GM12878 (cell line): ENCODE measurements at regions not wholly inside any gene's neighbourhood (a gene's known extent, or its start where the extent isn't known, plus 50 kb on each side); places are given as distances from the start of the nearest gene placed in this dataset.

ENCODE experiments used
- ATAC-seq: fragments of 200-7000 bp; cut with Tn5 transposase; 3 replicates; pipeline ENCODE4 v1.9.1; 2020; ENCODE audit warnings: mild to moderate bottlenecking, moderate library complexity
- BruUV-seq: library from RNA; stranded (reverse); fragments of 400-500 nt; replicated peaks from 2 replicates; lab custom pipeline; 2021; lab: Mats Ljungman, UMichigan
- CTCF ChIA-PET: fragments of 300-600 bp; sonication (Branson Sonifier 250); formaldehyde crosslinking; extraction: SDS; loops from one replicate; lab custom pipeline; 2021; ENCODE audit warnings: inconsistent platforms; lab: Yijun Ruan, JAX
- POLR2A ChIA-PET: fragments of 350-600 bp; formaldehyde crosslinking; extraction: SDS; loops from one replicate; lab custom pipeline; 2021; ENCODE audit warnings: inconsistent platforms; lab: Charles Lee
- RAD21 ChIA-PET: fragments of 300-600 bp; sonication (Branson Sonifier 250); formaldehyde crosslinking; loops from one replicate; lab custom pipeline; 2023; ENCODE audit warnings: antibody characterized with exemption; ENCODE audit not compliant: unreplicated experiment; lab: Charles Lee
- SMC1A ChIA-PET: fragments of 300-600 bp; sonication (Branson Sonifier 250); formaldehyde crosslinking; loops from one replicate; lab custom pipeline; 2023; ENCODE audit not compliant: unreplicated experiment, uncharacterized antibody; lab: Charles Lee
- DNase-seq: peaks from one replicate; pipeline ENCODE4 v3.0.0-alpha.2; 2011; ENCODE audit warnings: low read depth, low spot score
- FAIRE-seq: peaks from 3 replicates; lab custom pipeline; 2011; peaks lifted over from hg19 to GRCh38; lab: Jason Lieb, UNC
- H2AFZ ChIP-seq: 2 replicates; pipeline ENCODE4 v1.6.0; 2011; ENCODE audit warnings: low read depth, low read length, control low read depth; ENCODE audit not compliant: control insufficient read depth
- H3K27ac ChIP-seq: 2 replicates; pipeline ENCODE4 v1.5.1; 2011; ENCODE audit warnings: control low read depth; ENCODE audit not compliant: control insufficient read depth, insufficient read depth
- H3K27me3 ChIP-seq, 2 experiments: replicated peaks in 1 of 2; 2 replicates each; pipeline versions ENCODE4 v1.6.0 to v1.6.1; 2011; ENCODE audit warnings: low read length in 1 of 2; ENCODE audit not compliant: control insufficient read depth in 2 of 2, insufficient read depth in 2 of 2
- H3K36me3 ChIP-seq, 2 experiments: 2 replicates each; pipeline ENCODE4 v1.5.1; 2011; ENCODE audit warnings: low read length in 1 of 2; ENCODE audit not compliant: control insufficient read depth in 2 of 2, insufficient read depth in 2 of 2
- H3K4me1 ChIP-seq: 2 replicates; pipeline ENCODE4 v1.6.1; 2011; ENCODE audit warnings: mild to moderate bottlenecking, low read length, moderate library complexity, mixed read lengths; ENCODE audit not compliant: control insufficient read depth, insufficient read depth
- H3K4me2 ChIP-seq: 2 replicates; pipeline ENCODE4 v1.6.0; 2011; ENCODE audit warnings: control low read depth; ENCODE audit not compliant: control insufficient read depth, insufficient read depth
- H3K4me3 ChIP-seq: fragments of 200-600 bp; sonication (generic); 2 replicates; pipeline ENCODE4 v1.5.1; 2016
- H3K79me2 ChIP-seq: 2 replicates; pipeline ENCODE4 v1.6.0; 2011; ENCODE audit warnings: low read length; ENCODE audit not compliant: control insufficient read depth, insufficient read depth
- H3K9ac ChIP-seq: 2 replicates; pipeline ENCODE4 v1.8.0; 2011; ENCODE audit warnings: low read length, control low read depth, mixed read lengths; ENCODE audit not compliant: control insufficient read depth, insufficient read depth
- H3K9me3 ChIP-seq: replicated peaks from 3 replicates; pipeline ENCODE4 v1.5.1; 2011; ENCODE audit warnings: mild to moderate bottlenecking, low read length; ENCODE audit not compliant: control insufficient read depth, insufficient read depth
- H4K20me1 ChIP-seq: 2 replicates; pipeline ENCODE4 v1.6.0; 2011; ENCODE audit not compliant: control insufficient read depth, insufficient read depth
- BHLHE40 ChIP-seq, 2 experiments: fragments of 450-650 bp in 1 of 2; IDR thresholded peaks; 2 replicates each; pipeline ENCODE4 v1.6.1; 2011 to 2017; ENCODE audit warnings: low read depth in 2 of 2, borderline replicate concordance in 1 of 2, improper control_type of control experiment in 1 of 2, low read length in 1 of 2, mild to moderate bottlenecking in 1 of 2
- CBFB ChIP-seq: IDR thresholded peaks from 2 replicates; pipeline ENCODE4 v1.6.1; 2016; ENCODE audit warnings: antibody characterized with exemption, low read depth
- EGR1 ChIP-seq, 2 experiments: IDR thresholded peaks; 1 replicate in 1 of 2; 2 replicates in 1 of 2; pipeline ENCODE4 v1.6.1; 2011 to 2012; ENCODE audit warnings: low read depth in 2 of 2, low read length in 2 of 2, borderline replicate concordance in 1 of 2, mild to moderate bottlenecking in 1 of 2, moderate library complexity in 1 of 2
- EZH2 ChIP-seq: IDR thresholded peaks from 2 replicates; pipeline ENCODE4 v1.6.1; 2012; ENCODE audit warnings: low read depth, mild to moderate bottlenecking, control low read depth, inconsistent platforms, low read length, borderline replicate concordance; ENCODE audit not compliant: control insufficient read depth
- GATAD2B ChIP-seq: fragments of 450-650 bp; conservative IDR thresholded peaks from 2 replicates; pipeline ENCODE4 v1.6.1; 2017; ENCODE audit warnings: low read depth, mild to moderate bottlenecking, moderate library complexity
- HCFC1 ChIP-seq: fragments of 150-350 bp; IDR thresholded peaks from 2 replicates; pipeline ENCODE4 v1.6.1; 2014; ENCODE audit warnings: low read length
- HDGF ChIP-seq: fragments of 450-650 bp; IDR thresholded peaks from 2 replicates; pipeline ENCODE4 v1.6.1; 2016; ENCODE audit warnings: antibody characterized with exemption
- IRF5 ChIP-seq: fragments of 450-650 bp; IDR thresholded peaks from 2 replicates; pipeline ENCODE4 v1.6.1; 2017; ENCODE audit warnings: borderline replicate concordance
- PAX5 ChIP-seq: IDR thresholded peaks from 2 replicates; pipeline ENCODE4 v1.6.1; 2011; ENCODE audit warnings: low read depth, low read length, borderline replicate concordance
- POU2F2 ChIP-seq: IDR thresholded peaks from 3 replicates; pipeline ENCODE4 v1.6.1; 2011; ENCODE audit warnings: low read depth, mild to moderate bottlenecking, low read length, borderline replicate concordance
- RB1 ChIP-seq: fragments of 450-650 bp; formaldehyde crosslinking; IDR thresholded peaks from 2 replicates; pipeline ENCODE4 v1.6.1; 2017; ENCODE audit warnings: mild to moderate bottlenecking, borderline replicate concordance
- RBBP5 ChIP-seq: fragments of 200-600 bp; sonication (generic); conservative IDR thresholded peaks from 2 replicates; pipeline ENCODE4 v1.6.1; 2016
- RFX5 ChIP-seq: IDR thresholded peaks from 2 replicates; pipeline ENCODE4 v1.6.1; 2011; ENCODE audit warnings: low read depth, low read length, improper control_type of control experiment
- RUNX3 ChIP-seq: IDR thresholded peaks from 2 replicates; pipeline ENCODE4 v1.6.1; 2012; ENCODE audit warnings: low read length, inconsistent platforms
- SP1 ChIP-seq: IDR thresholded peaks from one replicate; pipeline ENCODE4 v1.6.1; 2011; ENCODE audit warnings: low read depth, low read length
- STAT3 ChIP-seq: IDR thresholded peaks from 2 replicates; pipeline ENCODE4 v1.6.1; 2011; ENCODE audit warnings: low read depth, low read length, improper control_type of control experiment
- SUPT20H ChIP-seq: IDR thresholded peaks from 2 replicates; pipeline ENCODE4 v1.6.1; 2011; ENCODE audit warnings: low read depth, mild to moderate bottlenecking, low read length, moderate library complexity, borderline replicate concordance; ENCODE audit not compliant: control insufficient read depth
- TCF7 ChIP-seq: IDR thresholded peaks from 2 replicates; pipeline ENCODE4 v1.6.1; 2014; ENCODE audit warnings: antibody characterized with exemption, borderline replicate concordance
- ZSCAN29 ChIP-seq: fragments of 450-650 bp; IDR thresholded peaks from 2 replicates; pipeline ENCODE4 v1.6.1; 2017; ENCODE audit warnings: mild to moderate bottlenecking, moderate library complexity
- WGBS: methylation state at CpG from one replicate; pipeline ENCODE4 v1.1.6; 2016; ENCODE audit warnings: low lambda C conversion rate; ENCODE audit not compliant: insufficient replicate concordance, insufficient coverage; ENCODE audit errors: missing lambda C conversion rate; 5-methylcytosine and 5-hydroxymethylcytosine counted together
- in situ Hi-C: fragments of 300-500 bp; cut with MboI; formaldehyde crosslinking; loops from 9 replicates; pipeline ENCODE4 v1.14.3; 2018; ENCODE audit warnings: mixed read lengths
- intact Hi-C: fragments of 100-400 bp; cut with micrococcal nuclease; formaldehyde crosslinking; loops from one replicate; pipeline ENCODE4 v1.14.2; 2022; ENCODE audit not compliant: unreplicated experiment
- TF ChIP-seq, protein P1 (sequence below): fragments of 450-650 bp; formaldehyde crosslinking; IDR thresholded peaks from 2 replicates; pipeline ENCODE4 v1.4.0; 2020; ENCODE audit warnings: mild to moderate bottlenecking, moderate library complexity

DNA sequence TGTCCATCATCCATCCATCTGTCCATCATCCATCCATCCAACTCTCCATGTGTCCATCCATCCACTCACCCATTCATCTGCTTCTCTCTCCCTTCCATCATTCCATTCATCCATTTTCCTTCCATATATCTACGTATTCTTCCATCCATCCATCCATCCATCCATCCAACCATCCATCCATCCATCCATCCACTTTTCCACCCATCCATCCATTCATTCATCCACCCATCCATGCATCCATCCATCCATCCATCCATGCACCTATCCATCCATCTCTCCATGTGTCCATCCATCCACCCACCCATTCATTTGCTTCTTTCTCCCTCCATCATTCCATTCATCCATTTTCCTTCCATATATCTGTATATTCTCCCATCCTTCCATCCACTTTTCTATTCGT lies 214.0 kb upstream of the RTL1 start:
- intact Hi-C loops (no loop called here), in situ Hi-C loops (no loop called here)
- Histone ChIP-seq H3K27ac (no peak overlapping the region), H3K79me2 (no peaks in the 10 kb centered on the region), H4K20me1 (no peaks in the 10 kb centered on the region), H3K9me3 (no peaks in the 10 kb centered on the region; the same call in 2 of the 3 replicates), H2AFZ (no peak overlapping the region), H3K4me2 (no peak overlapping the region), H3K4me3 (no peak overlapping the region), H3K36me3 (no peaks in the 10 kb centered on the region), H3K4me1 (no peaks in the 10 kb centered on the region), H3K9ac (no peak overlapping the region), H3K27me3 (no peaks in the 10 kb centered on the region)
- POLR2A ChIA-PET: no interaction called here
- no peak for DNase-seq
- ATAC-seq: no peak
- TF ChIP-seq RFX5 (no peak), ZSCAN29 (no peak), POU2F2 (no peak), EZH2 (no peak), BHLHE40 (IDR thresholded peaks at IDR 0.05; ENCODE audit: borderline replicate concordance in 1 of 2, low read depth in 2 of 2, low read length in 1 of 2) (no peak), IRF5 (no peak), HDGF (no peak), CBFB (no peak), GATAD2B (no peak), STAT3 (no peak), HCFC1 (no peak), RBBP5 (no peak), EGR1 (IDR thresholded peaks at IDR 0.05; ENCODE audit: borderline replicate concordance in 1 of 2, low read depth in 2 of 2, low read length in 2 of 2) (no peak), RB1 (no peak), PAX5 (no peak), TCF7 (no peak), SP1 (no peak), RUNX3 (no peak), SUPT20H (no peak)
- TF ChIP-seq, protein P1, sequence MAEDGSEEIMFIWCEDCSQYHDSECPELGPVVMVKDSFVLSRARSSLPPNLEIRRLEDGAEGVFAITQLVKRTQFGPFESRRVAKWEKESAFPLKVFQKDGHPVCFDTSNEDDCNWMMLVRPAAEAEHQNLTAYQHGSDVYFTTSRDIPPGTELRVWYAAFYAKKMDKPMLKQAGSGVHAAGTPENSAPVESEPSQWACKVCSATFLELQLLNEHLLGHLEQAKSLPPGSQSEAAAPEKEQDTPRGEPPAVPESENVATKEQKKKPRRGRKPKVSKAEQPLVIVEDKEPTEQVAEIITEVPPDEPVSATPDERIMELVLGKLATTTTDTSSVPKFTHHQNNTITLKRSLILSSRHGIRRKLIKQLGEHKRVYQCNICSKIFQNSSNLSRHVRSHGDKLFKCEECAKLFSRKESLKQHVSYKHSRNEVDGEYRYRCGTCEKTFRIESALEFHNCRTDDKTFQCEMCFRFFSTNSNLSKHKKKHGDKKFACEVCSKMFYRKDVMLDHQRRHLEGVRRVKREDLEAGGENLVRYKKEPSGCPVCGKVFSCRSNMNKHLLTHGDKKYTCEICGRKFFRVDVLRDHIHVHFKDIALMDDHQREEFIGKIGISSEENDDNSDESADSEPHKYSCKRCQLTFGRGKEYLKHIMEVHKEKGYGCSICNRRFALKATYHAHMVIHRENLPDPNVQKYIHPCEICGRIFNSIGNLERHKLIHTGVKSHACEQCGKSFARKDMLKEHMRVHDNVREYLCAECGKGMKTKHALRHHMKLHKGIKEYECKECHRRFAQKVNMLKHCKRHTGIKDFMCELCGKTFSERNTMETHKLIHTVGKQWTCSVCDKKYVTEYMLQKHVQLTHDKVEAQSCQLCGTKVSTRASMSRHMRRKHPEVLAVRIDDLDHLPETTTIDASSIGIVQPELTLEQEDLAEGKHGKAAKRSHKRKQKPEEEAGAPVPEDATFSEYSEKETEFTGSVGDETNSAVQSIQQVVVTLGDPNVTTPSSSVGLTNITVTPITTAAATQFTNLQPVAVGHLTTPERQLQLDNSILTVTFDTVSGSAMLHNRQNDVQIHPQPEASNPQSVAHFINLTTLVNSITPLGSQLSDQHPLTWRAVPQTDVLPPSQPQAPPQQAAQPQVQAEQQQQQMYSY (CRISPR knock-in tag): no peak
- CTCF ChIA-PET: no interaction called here
- WGBS: 0% methylated on average over 2 of the region's 2 CpGs
- RAD21 ChIA-PET: no interaction called here
- no TSS peak for BruUV-seq
- SMC1A ChIA-PET: no interaction called here
- FAIRE-seq: no peak
